IMR-90 (cell line): ENCODE measurements at regions not wholly inside any gene's neighbourhood (a gene's known extent, or its start where the extent isn't known, plus 50 kb on each side); places are given as distances from the start of the nearest gene placed in this dataset.

Experiments used
- ATAC-seq: fragments of 200-7000 bp; cut with Tn5 transposase; 2 replicates; pipeline ENCODE4 v1.9.1; 2020; ENCODE audit warnings: low read depth, mild to moderate bottlenecking, moderate library complexity
- BruUV-seq: library from RNA; stranded (reverse); fragments of 400-500 nt; replicated peaks from 2 replicates; lab custom pipeline; 2021; lab: Mats Ljungman, UMichigan
- CTCF ChIA-PET: fragments of 300-600 bp; formaldehyde crosslinking; extraction: SDS; loops from one replicate; lab custom pipeline; 2021; ENCODE audit warnings: antibody characterized with exemption; lab: Yijun Ruan, JAX
- POLR2A ChIA-PET: fragments of 300-600 bp; sonication (Branson Sonifier 250); formaldehyde crosslinking; loops from one replicate; lab custom pipeline; 2022; ENCODE audit warnings: antibody characterized with exemption; ENCODE audit not compliant: unreplicated experiment; lab: Charles Lee
- DNase-seq: peaks from one replicate; pipeline ENCODE4 v3.0.0; 2013
- H2AFZ ChIP-seq: replicated peaks from 2 replicates; pipeline ENCODE3; 2013; ENCODE audit warnings: low read length, mild to moderate bottlenecking; ENCODE audit not compliant: poor library complexity
- H2AK5ac ChIP-seq: 2 replicates; pipeline ENCODE4 v1.6.1; 2013; ENCODE audit warnings: low read depth, low read length, inconsistent platforms
- H2AK9ac ChIP-seq: replicated peaks from 2 replicates; pipeline ENCODE3; 2013; ENCODE audit warnings: mild to moderate bottlenecking, low read depth, low read length, moderate library complexity; ENCODE audit not compliant: poor library complexity
- H2BK120ac ChIP-seq: 2 replicates; pipeline ENCODE4 v1.6.1; 2013; ENCODE audit warnings: low read depth, low read length, inconsistent platforms
- H2BK15ac ChIP-seq: 3 replicates; pipeline ENCODE4 v1.6.1; 2013; ENCODE audit warnings: low read depth, low read length, inconsistent platforms
- H2BK20ac ChIP-seq: 2 replicates; pipeline ENCODE4 v1.6.1; 2013; ENCODE audit warnings: low read depth, mild to moderate bottlenecking, inconsistent platforms, low read length, moderate library complexity
- H2BK5ac ChIP-seq: 2 replicates; pipeline ENCODE4 v1.6.1; 2013; ENCODE audit warnings: mild to moderate bottlenecking, low read depth, low read length, inconsistent platforms; ENCODE audit not compliant: poor library complexity, severe bottlenecking
- H3K14ac ChIP-seq: replicated peaks from 2 replicates; pipeline ENCODE4 v1.6.1; 2013; ENCODE audit warnings: low read depth, low read length, inconsistent platforms
- H3K18ac ChIP-seq: 2 replicates; pipeline ENCODE4 v1.6.1; 2013; ENCODE audit warnings: low read depth, low read length, control low read depth
- H3K23ac ChIP-seq: 2 replicates; pipeline ENCODE4 v1.6.1; 2013; ENCODE audit warnings: low read depth, low read length, inconsistent platforms
- H3K27ac ChIP-seq: 2 replicates; pipeline ENCODE4 v1.5.1; 2013; ENCODE audit warnings: mild to moderate bottlenecking, control low read depth, low read length; ENCODE audit not compliant: insufficient read depth
- H3K27me3 ChIP-seq: 2 replicates; pipeline ENCODE4 v1.6.1; 2013; ENCODE audit warnings: low read length; ENCODE audit not compliant: control insufficient read depth, insufficient read depth
- H3K36me3 ChIP-seq: 2 replicates; pipeline ENCODE4 v1.6.1; 2013; ENCODE audit warnings: low read length, mixed read lengths; ENCODE audit not compliant: control insufficient read depth, insufficient read depth
- H3K4ac ChIP-seq: 2 replicates; pipeline ENCODE4 v1.6.1; 2013; ENCODE audit warnings: low read depth, low read length, inconsistent platforms
- H3K4me1 ChIP-seq: 2 replicates; pipeline ENCODE4 v1.6.1; 2013; ENCODE audit warnings: low read length, mixed read lengths; ENCODE audit not compliant: control insufficient read depth, insufficient read depth
- H3K4me2 ChIP-seq: 2 replicates; pipeline ENCODE4 v1.6.1; 2013; ENCODE audit warnings: low read depth, mild to moderate bottlenecking, control low read depth, low read length, moderate library complexity
- H3K4me3 ChIP-seq: 2 replicates; pipeline ENCODE4 v1.5.1; 2013; ENCODE audit warnings: low read depth, mild to moderate bottlenecking, control low read depth, low read length, moderate library complexity; ENCODE audit not compliant: insufficient read depth
- H3K56ac ChIP-seq: 2 replicates; pipeline ENCODE4 v1.6.1; 2013; ENCODE audit warnings: low read length, inconsistent platforms; ENCODE audit not compliant: insufficient read depth; ENCODE audit errors: extremely low read depth
- H3K79me1 ChIP-seq, 2 experiments: 2 replicates each; pipeline ENCODE4 v1.6.1; 2013; ENCODE audit warnings: low read length in 2 of 2, inconsistent platforms in 1 of 2, low read depth in 1 of 2
- H3K9ac ChIP-seq: 2 replicates; pipeline ENCODE4 v1.6.1; 2013; ENCODE audit warnings: low read depth, low read length, control low read depth
- H3K9me1 ChIP-seq: 2 replicates; pipeline ENCODE4 v1.6.1; 2013; ENCODE audit warnings: low read length, inconsistent platforms; ENCODE audit not compliant: insufficient read depth
- H3K9me3 ChIP-seq: 2 replicates; pipeline ENCODE4 v1.6.1; 2013; ENCODE audit warnings: low read length; ENCODE audit not compliant: control insufficient read depth, insufficient read depth
- H4K20me1 ChIP-seq: 2 replicates; pipeline ENCODE4 v1.6.1; 2013; ENCODE audit warnings: low read length, inconsistent platforms; ENCODE audit not compliant: insufficient read depth
- H4K5ac ChIP-seq: 2 replicates; pipeline ENCODE4 v1.6.1; 2013; ENCODE audit warnings: mild to moderate bottlenecking, low read depth, low read length, control low read depth
- H4K8ac ChIP-seq, 2 experiments: 2 replicates each; pipeline ENCODE4 v1.6.1; 2013; ENCODE audit warnings: low read depth in 2 of 2, low read length in 2 of 2, control low read depth in 1 of 2, inconsistent platforms in 1 of 2
- H4K91ac ChIP-seq: 2 replicates; pipeline ENCODE4 v1.6.1; 2013; ENCODE audit warnings: low read depth, low read length, inconsistent platforms; ENCODE audit not compliant: insufficient read depth
- BHLHE40 ChIP-seq: fragments of 150-350 bp; IDR thresholded peaks from 2 replicates; pipeline ENCODE4 v1.6.1; 2016; ENCODE audit warnings: mild to moderate bottlenecking, low read depth, low read length
- CEBPB ChIP-seq: IDR thresholded peaks from 2 replicates; pipeline ENCODE4 v1.6.1; 2012; ENCODE audit warnings: low read depth, low read length, improper control_type of control experiment
- ELK1 ChIP-seq: fragments of 150-350 bp; IDR thresholded peaks from 2 replicates; pipeline ENCODE4 v1.6.1; 2016; ENCODE audit warnings: low read depth, mild to moderate bottlenecking, low read length, moderate library complexity, borderline replicate concordance
- FOS ChIP-seq: fragments of 150-350 bp; IDR thresholded peaks from 2 replicates; pipeline ENCODE4 v1.6.1; 2016; ENCODE audit warnings: low read depth, low read length
- MAFK ChIP-seq: IDR thresholded peaks from 2 replicates; pipeline ENCODE4 v1.6.1; 2012; ENCODE audit warnings: low read depth, low read length, improper control_type of control experiment
- MAZ ChIP-seq: IDR thresholded peaks from 2 replicates; pipeline ENCODE4 v1.6.1; 2012; ENCODE audit warnings: low read depth, mild to moderate bottlenecking, low read length, improper control_type of control experiment, moderate library complexity, borderline replicate concordance
- NFE2L2 ChIP-seq: fragments of 150-350 bp; IDR thresholded peaks from 2 replicates; pipeline ENCODE4 v1.6.1; 2016; ENCODE audit warnings: low read depth, mild to moderate bottlenecking, low read length
- POLR2A ChIP-seq: IDR thresholded peaks from 2 replicates; pipeline ENCODE4 v1.6.1; 2012; ENCODE audit warnings: mild to moderate bottlenecking, low read depth, low read length
- RAD21 ChIP-seq: IDR thresholded peaks from 2 replicates; pipeline ENCODE4 v1.6.1; 2012; ENCODE audit warnings: low read length, improper control_type of control experiment
- RCOR1 ChIP-seq: IDR thresholded peaks from 2 replicates; pipeline ENCODE4 v1.6.1; 2012; ENCODE audit warnings: mild to moderate bottlenecking, low read length, improper control_type of control experiment; ENCODE audit not compliant: insufficient replicate concordance
- RFX5 ChIP-seq: IDR thresholded peaks from 2 replicates; pipeline ENCODE4 v1.8.0; 2012; ENCODE audit warnings: low read depth, mild to moderate bottlenecking, low read length, moderate library complexity
- SMC3 ChIP-seq: fragments of 150-350 bp; IDR thresholded peaks from 2 replicates; pipeline ENCODE4 v1.6.1; 2016; ENCODE audit warnings: low read depth, mild to moderate bottlenecking, antibody characterized with exemption, low read length, moderate library complexity
- WGBS, 2 experiments: methylation state at CpG; one replicate each; pipeline versions ENCODE4 v1.1.5 to v1.1.7; 2013; ENCODE audit warnings: missing lambda C conversion rate in 2 of 2; ENCODE audit not compliant: insufficient read length in 1 of 2; ENCODE audit errors: extremely low coverage in 2 of 2; 5-methylcytosine and 5-hydroxymethylcytosine counted together
- dilution Hi-C: fragments of 300-500 bp; cut with HindIII; formaldehyde crosslinking; loops from one replicate; pipeline ENCODE4 v1.14.3; 2018; ENCODE audit warnings: low sequenced_read_pairs; ENCODE audit not compliant: unreplicated experiment
- in situ Hi-C: fragments of 300-500 bp; cut with MboI; formaldehyde crosslinking; loops from 3 replicates; pipeline ENCODE4 v1.14.3; 2019; ENCODE audit warnings: low sequenced_read_pairs, inconsistent platforms, mixed read lengths
- intact Hi-C: fragments of 100-400 bp; cut with micrococcal nuclease; formaldehyde crosslinking; loops from 2 replicates; pipeline ENCODE4 v1.10.0; 2022
- TF ChIP-seq, protein P1 (sequence below): conservative IDR thresholded peaks from 2 replicates; pipeline ENCODE4 v1.5.1; 2012; ENCODE audit warnings: mild to moderate bottlenecking, low read depth, low read length, improper control_type of control experiment

GRCh38 chr5:3325201-3325971 is 270.2 kb upstream of the IRX1 start:
- Histone ChIP-seq H2BK5ac (no peak overlapping the region), H3K56ac (no peak overlapping the region), H4K8ac (no peak overlapping the region), H3K4me3 (no peak overlapping the region), H3K27me3 (no peaks in the 10 kb centered on the region), H2AK9ac (no peak overlapping the region), H4K91ac (no peak overlapping the region), H3K9me3 (peaks cover 45% of the 10 kb centered on the region), H3K9me1 (no peaks in the 10 kb centered on the region), H3K79me1 (no peaks in the 10 kb centered on the region), H3K4me2 (no peak overlapping the region), H4K20me1 (no peaks in the 10 kb centered on the region; the same call in 1 of the 2 replicates), H2BK15ac (no peak overlapping the region), H4K5ac (no peak overlapping the region), H3K14ac (no peak overlapping the region), H3K9ac (no peak overlapping the region), H3K4ac (no peak overlapping the region), H3K18ac (no peak overlapping the region), H2BK20ac (no peak overlapping the region), H2AFZ (no peak overlapping the region), H3K4me1 (no peaks in the 10 kb centered on the region), H3K27ac (no peak overlapping the region), H3K36me3 (no peaks in the 10 kb centered on the region), H2AK5ac (no peak overlapping the region), H2BK120ac (no peak overlapping the region), H3K23ac (no peak overlapping the region)
- no peak for DNase-seq
- intact Hi-C loops = no loop called here
- POLR2A ChIA-PET = no interaction called here
- CTCF ChIA-PET = no interaction called here
- dilution Hi-C loops = no loop called here
- in situ Hi-C loops = no loop called here
- 20% methylated on average over 1 of the region's 28 CpGs; no CpG with 5 or more reads in 1 of the 2 experiments for WGBS, 2 experiments
- BruUV-seq = no TSS peak
- ATAC-seq = no peak
- TF ChIP-seq BHLHE40 (no peak), CEBPB (no peak), RAD21 (no peak), MAFK (no peak), POLR2A (no peak), NFE2L2 (no peak), FOS (no peak), RFX5 (no peak), SMC3 (no peak), RCOR1 (no peak), ELK1 (no peak), MAZ (no peak)
- TF ChIP-seq, protein P1, sequence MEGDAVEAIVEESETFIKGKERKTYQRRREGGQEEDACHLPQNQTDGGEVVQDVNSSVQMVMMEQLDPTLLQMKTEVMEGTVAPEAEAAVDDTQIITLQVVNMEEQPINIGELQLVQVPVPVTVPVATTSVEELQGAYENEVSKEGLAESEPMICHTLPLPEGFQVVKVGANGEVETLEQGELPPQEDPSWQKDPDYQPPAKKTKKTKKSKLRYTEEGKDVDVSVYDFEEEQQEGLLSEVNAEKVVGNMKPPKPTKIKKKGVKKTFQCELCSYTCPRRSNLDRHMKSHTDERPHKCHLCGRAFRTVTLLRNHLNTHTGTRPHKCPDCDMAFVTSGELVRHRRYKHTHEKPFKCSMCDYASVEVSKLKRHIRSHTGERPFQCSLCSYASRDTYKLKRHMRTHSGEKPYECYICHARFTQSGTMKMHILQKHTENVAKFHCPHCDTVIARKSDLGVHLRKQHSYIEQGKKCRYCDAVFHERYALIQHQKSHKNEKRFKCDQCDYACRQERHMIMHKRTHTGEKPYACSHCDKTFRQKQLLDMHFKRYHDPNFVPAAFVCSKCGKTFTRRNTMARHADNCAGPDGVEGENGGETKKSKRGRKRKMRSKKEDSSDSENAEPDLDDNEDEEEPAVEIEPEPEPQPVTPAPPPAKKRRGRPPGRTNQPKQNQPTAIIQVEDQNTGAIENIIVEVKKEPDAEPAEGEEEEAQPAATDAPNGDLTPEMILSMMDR = no peak
